Neural cell (in vitro differentiated cells): ENCODE measurements at regions not wholly inside any gene's neighbourhood (a gene's known extent, or its start where the extent isn't known, plus 50 kb on each side); places are given as distances from the start of the nearest gene placed in this dataset.

Source experiments
- H2AFZ ChIP-seq: fragments of 200-600, 300-800 bp; sonication (generic), shearing (Covaris generic); 2 replicates; pipeline ENCODE4 v1.6.0; 2014; ENCODE audit warnings: low read depth, mild to moderate bottlenecking, antibody characterized with exemption, low read length, moderate library complexity
- H3F3A ChIP-seq: fragments of 200-600 bp; shearing (Covaris generic); 2 replicates; pipeline ENCODE4 v1.6.1; 2016; ENCODE audit warnings: mild to moderate bottlenecking, moderate library complexity, mixed read lengths, antibody characterized with exemption, low read length; ENCODE audit not compliant: insufficient read depth, poor library complexity, severe bottlenecking
- H3K27ac ChIP-seq: fragments of 200-600, 300-800 bp; sonication (generic), shearing (Covaris generic); 2 replicates; pipeline ENCODE4 v1.5.1; 2014; ENCODE audit warnings: mild to moderate bottlenecking, low read length, moderate library complexity
- H3K27me3 ChIP-seq: fragments of 300-800, 200-600 bp; sonication (generic), shearing (Covaris generic); 2 replicates; pipeline ENCODE4 v1.6.0; 2014; ENCODE audit warnings: mild to moderate bottlenecking, low read depth, low read length, moderate library complexity; ENCODE audit not compliant: insufficient read depth
- H3K36me3 ChIP-seq: fragments of 300-800, 200-600 bp; sonication (generic), shearing (Covaris generic); 2 replicates; pipeline ENCODE4 v1.5.1; 2014; ENCODE audit warnings: mild to moderate bottlenecking, antibody characterized with exemption, low read length, moderate library complexity; ENCODE audit not compliant: insufficient read depth
- H3K4me2 ChIP-seq: fragments of 300-800, 200-600 bp; sonication (generic), shearing (Covaris generic); 2 replicates; pipeline ENCODE4 v1.6.0; 2014; ENCODE audit warnings: mild to moderate bottlenecking, low read length
- H3K4me3 ChIP-seq: fragments of 300-800, 200-600 bp; sonication (generic), shearing (Covaris generic); 2 replicates; pipeline ENCODE4 v1.5.1; 2014; ENCODE audit warnings: mild to moderate bottlenecking, low read length, moderate library complexity
- H3K79me2 ChIP-seq: fragments of 200-600 bp; shearing (Covaris generic); replicated peaks from 2 replicates; pipeline ENCODE4 v1.6.0; 2014; ENCODE audit warnings: mild to moderate bottlenecking, low read length, moderate library complexity; ENCODE audit not compliant: insufficient read depth
- H3K9ac ChIP-seq: fragments of 300-800, 200-600 bp; sonication (generic), shearing (Covaris generic); 2 replicates; pipeline ENCODE4 v1.6.1; 2016; ENCODE audit warnings: mild to moderate bottlenecking, low read length, mixed read lengths
- H3K9me2 ChIP-seq: fragments of 200-600 bp; shearing (Covaris generic); 2 replicates; pipeline ENCODE4 v1.6.1; 2016; ENCODE audit warnings: mild to moderate bottlenecking, low read length, mixed read lengths; ENCODE audit not compliant: insufficient read depth
- H3K9me3 ChIP-seq: fragments of 200-600, 300-800 bp; sonication (generic), shearing (Covaris generic); 2 replicates; pipeline ENCODE4 v1.6.1; 2016; ENCODE audit warnings: mild to moderate bottlenecking, mixed run types, low read length, moderate library complexity, mixed read lengths
- H4K20me1 ChIP-seq: fragments of 200-600 bp; shearing (Covaris generic); 2 replicates; pipeline ENCODE4 v1.6.1; 2016; ENCODE audit warnings: mild to moderate bottlenecking, mixed run types; ENCODE audit not compliant: insufficient read depth
- CTCF ChIP-seq: fragments of 450-650 bp; IDR thresholded peaks from 2 replicates; pipeline ENCODE4 v1.5.1; 2014; ENCODE audit warnings: antibody characterized with exemption, mild to moderate bottlenecking, moderate library complexity; ENCODE audit not compliant: poor library complexity, severe bottlenecking
- EP300 ChIP-seq: fragments of 450-650 bp; conservative IDR thresholded peaks from 2 replicates; pipeline ENCODE4 v1.6.1; 2014; ENCODE audit warnings: antibody characterized with exemption, mild to moderate bottlenecking, moderate library complexity; ENCODE audit not compliant: poor library complexity, severe bottlenecking
- EZH2 ChIP-seq: fragments of 200-600, 300-800 bp; shearing (Covaris generic), sonication (generic); IDR thresholded peaks from 2 replicates; pipeline ENCODE4 v1.6.1; 2014; ENCODE audit warnings: antibody characterized with exemption, low read length, borderline replicate concordance, mild to moderate bottlenecking; ENCODE audit not compliant: insufficient read depth, poor library complexity, severe bottlenecking
- MXI1 ChIP-seq: fragments of 450-650 bp; conservative IDR thresholded peaks from 2 replicates; pipeline ENCODE4 v1.6.1; 2014; ENCODE audit warnings: antibody characterized with exemption, mild to moderate bottlenecking; ENCODE audit not compliant: poor library complexity, severe bottlenecking
- POLR2AphosphoS5 ChIP-seq: IDR thresholded peaks from 2 replicates; pipeline ENCODE4 v1.6.1; 2012
- RAD21 ChIP-seq: fragments of 450-650 bp; conservative IDR thresholded peaks from 2 replicates; pipeline ENCODE4 v1.6.1; 2014; ENCODE audit warnings: antibody characterized with exemption, mild to moderate bottlenecking, moderate library complexity
- REST ChIP-seq: IDR thresholded peaks from 2 replicates; pipeline ENCODE4 v1.6.1; 2012; ENCODE audit warnings: borderline replicate concordance
- SMC3 ChIP-seq: fragments of 450-650 bp; conservative IDR thresholded peaks from 2 replicates; pipeline ENCODE4 v1.6.1; 2014; ENCODE audit warnings: antibody characterized with exemption, mild to moderate bottlenecking, moderate library complexity; ENCODE audit not compliant: poor library complexity
- TAF1 ChIP-seq: IDR thresholded peaks from 2 replicates; pipeline ENCODE4 v1.6.1; 2012; ENCODE audit warnings: low read depth

- Histone ChIP-seq H3K36me3 (no peaks in the 10 kb centered on the region), H3K79me2 (no peaks in the 10 kb centered on the region), H3K4me3 (no peak overlapping the region), H3K9me3 (no peaks in the 10 kb centered on the region), H3K9ac (no peak overlapping the region), H4K20me1 (no peaks in the 10 kb centered on the region), H3F3A (no peaks in the 10 kb centered on the region), H3K9me2 (no peaks in the 10 kb centered on the region), H3K27me3 (no peaks in the 10 kb centered on the region), H2AFZ (no peak overlapping the region), H3K4me2 (no peak overlapping the region), H3K27ac (no peak overlapping the region)
- TF ChIP-seq RAD21 (no peak), POLR2AphosphoS5 (no peak), TAF1 (no peak), REST (no peak), CTCF (no peak), MXI1 (no peak), EZH2 (no peak), SMC3 (no peak), EP300 (no peak)
Measured at GRCh38 chr10:84587789-84588188, 259.4 kb downstream of the CCSER2 start.

GRCh38 chr10:84588426-84588825 is 260.0 kb downstream of the CCSER2 start:
- TF ChIP-seq EZH2 (no peak), CTCF (no peak), MXI1 (no peak), POLR2AphosphoS5 (no peak), SMC3 (no peak), REST (no peak), TAF1 (no peak), EP300 (no peak)
- Histone ChIP-seq H4K20me1 (no peaks in the 10 kb centered on the region), H3K9me2 (no peaks in the 10 kb centered on the region), H3K27me3 (no peaks in the 10 kb centered on the region), H3K36me3 (no peaks in the 10 kb centered on the region), H3K9me3 (no peaks in the 10 kb centered on the region), H3K27ac (no peak overlapping the region), H3K79me2 (no peaks in the 10 kb centered on the region), H2AFZ (no peak overlapping the region), H3F3A (no peaks in the 10 kb centered on the region), H3K4me3 (no peak overlapping the region), H3K4me2 (no peak overlapping the region), H3K9ac (no peak overlapping the region)
